OCI-M1 (cell line): ENCODE measurements at regions not wholly inside any gene's neighbourhood (a gene's known extent, or its start where the extent isn't known, plus 50 kb on each side); places are given as distances from the start of the nearest gene placed in this dataset.
A peak's percentile ranks its signal among the peaks of the same experiment; 100 is the strongest.
"Not testable (repeated sequence)": the region's sequence is repeated elsewhere in the genome, so short reads cannot be mapped to it uniquely, and the experiment has no call there.

Experiments used
- DNase-seq: peaks from one replicate; lab custom pipeline; 2025; lab: John Stamatoyannopoulos, UW

GRCh38 chr9:107841076-107841475 lies 351.5 kb upstream of the KLF4 start:
- no peak for DNase-seq

- DNase-seq = no peak
Observed at GRCh38 chr9:107839371-107839770, 349.8 kb upstream of the KLF4 start.

GRCh38 chr9:107838766-107839165 lies 349.2 kb upstream of the KLF4 start:
- no peak for DNase-seq

- no peak for DNase-seq
Observed at GRCh38 chr9:107836300-107836699, 346.7 kb upstream of the KLF4 start.

GRCh38 chr9:107833295-107833694 lies 343.7 kb upstream of the KLF4 start:
- no peak for DNase-seq

- no peak for DNase-seq
Observed at GRCh38 chr9:107832871-107833270, 343.3 kb upstream of the KLF4 start.

- DNase-seq = no peak
Observed at GRCh38 chr9:107830479-107830878, 340.9 kb upstream of the KLF4 start.

- DNase-seq = no peak
Observed at GRCh38 chr9:107827884-107828283, 338.3 kb upstream of the KLF4 start.

- peak; percentile 82 for DNase-seq
Observed at GRCh38 chr9:107827304-107827703, 337.7 kb upstream of the KLF4 start.

GRCh38 chr9:107826688-107826983 lies 337.1 kb upstream of the KLF4 start:
- peak; percentile 63 for DNase-seq

GRCh38 chr9:107824556-107824955 lies 335.0 kb upstream of the KLF4 start:
- DNase-seq = no peak

GRCh38 chr9:107819772-107820565 lies 330.4 kb upstream of the KLF4 start:
- no peak for DNase-seq

GRCh38 chr9:107818503-107818829 lies 328.9 kb upstream of the KLF4 start:
- DNase-seq = not testable (repeated sequence)

GRCh38 chr9:107817595-107818502 lies 328.3 kb upstream of the KLF4 start:
- DNase-seq = not testable (repeated sequence)

- DNase-seq = no peak
Observed at GRCh38 chr9:107816561-107817021, 327.0 kb upstream of the KLF4 start.

- DNase-seq = no peak
Observed at GRCh38 chr9:107815782-107816560, 326.4 kb upstream of the KLF4 start.

- DNase-seq = no peak
Observed at GRCh38 chr9:107813287-107813686, 323.7 kb upstream of the KLF4 start.

GRCh38 chr9:107810461-107810961 lies 320.9 kb upstream of the KLF4 start:
- DNase-seq = no peak

GRCh38 chr9:107809871-107810460 lies 320.4 kb upstream of the KLF4 start:
- no peak for DNase-seq

- no peak for DNase-seq
Observed at GRCh38 chr9:107807183-107807582, 317.6 kb upstream of the KLF4 start.

- DNase-seq = no peak
Observed at GRCh38 chr9:107805201-107805600, 315.6 kb upstream of the KLF4 start.

- peak; percentile 90 for DNase-seq
Observed at GRCh38 chr9:107794259-107794658, 304.7 kb upstream of the KLF4 start.
